ENCODE measurements at regions not wholly inside any gene's neighbourhood (a gene's known extent, or its start where the extent isn't known, plus 50 kb on each side); places are given as distances from the start of the nearest gene placed in this dataset.

DNA sequence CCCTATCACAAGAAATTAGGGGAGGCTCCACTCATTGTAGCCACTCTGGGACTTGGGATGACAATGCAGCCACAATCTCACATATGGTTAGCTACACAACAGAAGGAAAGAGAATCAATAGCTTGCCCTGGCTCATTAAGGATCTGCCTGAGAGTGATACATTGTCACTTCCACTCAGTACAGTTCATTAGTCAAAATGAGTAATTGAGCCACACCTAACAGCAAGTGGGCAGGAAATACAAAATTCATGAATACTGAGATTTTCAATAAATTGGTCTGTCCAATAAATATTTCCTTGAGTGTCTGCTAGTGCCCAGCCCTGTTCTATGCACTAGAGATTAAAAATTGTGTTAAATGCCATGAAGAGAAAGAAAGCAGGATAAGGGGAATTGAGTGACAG, 231.3 kb upstream of the NR4A3 start:
- DNase-seq (ENCODE audit: low spot score): no peak
- Mint-ChIP-seq H3K27me3 (ENCODE audit: low read depth) (no peaks in the 10 kb centered on the region), H3K27ac (ENCODE audit: unreplicated experiment) (no peak overlapping the region), H3K36me3 (ENCODE audit: low read depth) (no peaks in the 10 kb centered on the region), H3K4me3 (ENCODE audit: unreplicated experiment) (no peak overlapping the region), H3K4me1 (ENCODE audit: low read depth) (no peaks in the 10 kb centered on the region), H3K9me3 (ENCODE audit: low read depth) (peaks cover 5% of the 10 kb centered on the region)
- TF ChIP-seq, protein P1, sequence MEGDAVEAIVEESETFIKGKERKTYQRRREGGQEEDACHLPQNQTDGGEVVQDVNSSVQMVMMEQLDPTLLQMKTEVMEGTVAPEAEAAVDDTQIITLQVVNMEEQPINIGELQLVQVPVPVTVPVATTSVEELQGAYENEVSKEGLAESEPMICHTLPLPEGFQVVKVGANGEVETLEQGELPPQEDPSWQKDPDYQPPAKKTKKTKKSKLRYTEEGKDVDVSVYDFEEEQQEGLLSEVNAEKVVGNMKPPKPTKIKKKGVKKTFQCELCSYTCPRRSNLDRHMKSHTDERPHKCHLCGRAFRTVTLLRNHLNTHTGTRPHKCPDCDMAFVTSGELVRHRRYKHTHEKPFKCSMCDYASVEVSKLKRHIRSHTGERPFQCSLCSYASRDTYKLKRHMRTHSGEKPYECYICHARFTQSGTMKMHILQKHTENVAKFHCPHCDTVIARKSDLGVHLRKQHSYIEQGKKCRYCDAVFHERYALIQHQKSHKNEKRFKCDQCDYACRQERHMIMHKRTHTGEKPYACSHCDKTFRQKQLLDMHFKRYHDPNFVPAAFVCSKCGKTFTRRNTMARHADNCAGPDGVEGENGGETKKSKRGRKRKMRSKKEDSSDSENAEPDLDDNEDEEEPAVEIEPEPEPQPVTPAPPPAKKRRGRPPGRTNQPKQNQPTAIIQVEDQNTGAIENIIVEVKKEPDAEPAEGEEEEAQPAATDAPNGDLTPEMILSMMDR (IDR thresholded peaks at IDR 0.05): no peak

DNA sequence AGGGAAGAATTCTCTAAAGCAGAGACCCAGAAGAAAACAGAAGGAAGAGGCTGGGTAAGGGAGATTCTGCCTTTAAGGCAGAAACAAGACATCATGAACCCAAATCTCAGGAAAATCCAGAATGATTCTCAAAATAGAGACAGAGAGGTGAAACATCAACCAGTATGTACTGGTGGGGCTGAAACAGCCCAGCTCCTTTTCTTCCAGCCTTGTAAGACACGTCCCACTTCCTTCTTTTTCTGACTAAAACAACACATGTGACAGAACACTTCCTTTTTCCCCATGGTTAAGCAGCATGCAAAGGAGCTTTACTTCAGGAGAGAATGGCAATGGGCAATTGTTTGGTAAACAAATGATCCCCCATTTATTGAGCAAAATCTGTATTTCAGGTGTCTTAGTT, 230.8 kb upstream of the NR4A3 start:
- Mint-ChIP-seq H3K4me3 (ENCODE audit: unreplicated experiment) (no peak overlapping the region), H3K36me3 (ENCODE audit: low read depth) (no peaks in the 10 kb centered on the region)

DNA sequence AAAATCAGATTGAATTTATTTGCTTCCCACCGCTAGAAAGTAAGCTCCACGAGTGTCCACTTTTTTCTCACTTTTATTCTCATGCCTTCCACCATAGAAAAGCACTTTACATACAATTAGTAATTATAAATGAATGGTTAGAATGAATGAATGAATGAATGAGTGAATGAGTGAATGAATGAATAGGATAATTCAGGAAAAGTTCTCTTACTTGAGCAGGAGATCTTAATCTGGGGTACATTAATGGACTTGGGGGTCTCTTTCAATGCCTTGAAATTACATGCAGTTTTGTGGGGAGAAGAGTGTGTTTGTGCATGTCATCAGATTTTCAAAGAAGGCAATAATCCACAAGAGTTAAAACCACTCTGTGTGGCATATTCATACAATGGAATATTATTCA, 229.9 kb upstream of the NR4A3 start:
- no peaks in the 10 kb centered on the region for H3K36me3 Mint-ChIP-seq (ENCODE audit: low read depth)
- H3K4me3 Mint-ChIP-seq (ENCODE audit: unreplicated experiment): no peak overlapping the region

More for the DNA sequence above, 230.8 kb upstream of the NR4A3 start:
- TF ChIP-seq, protein P1 (IDR thresholded peaks at IDR 0.05): no peak
- no peak for DNase-seq (ENCODE audit: low spot score)
- no peak overlapping the region for H3K27ac Mint-ChIP-seq (ENCODE audit: unreplicated experiment)
- no peaks in the 10 kb centered on the region for H3K4me1 Mint-ChIP-seq (ENCODE audit: low read depth)
- H3K9me3 Mint-ChIP-seq (ENCODE audit: low read depth): peaks cover 5% of the 10 kb centered on the region
- no peaks in the 10 kb centered on the region for H3K27me3 Mint-ChIP-seq (ENCODE audit: low read depth)

DNA sequence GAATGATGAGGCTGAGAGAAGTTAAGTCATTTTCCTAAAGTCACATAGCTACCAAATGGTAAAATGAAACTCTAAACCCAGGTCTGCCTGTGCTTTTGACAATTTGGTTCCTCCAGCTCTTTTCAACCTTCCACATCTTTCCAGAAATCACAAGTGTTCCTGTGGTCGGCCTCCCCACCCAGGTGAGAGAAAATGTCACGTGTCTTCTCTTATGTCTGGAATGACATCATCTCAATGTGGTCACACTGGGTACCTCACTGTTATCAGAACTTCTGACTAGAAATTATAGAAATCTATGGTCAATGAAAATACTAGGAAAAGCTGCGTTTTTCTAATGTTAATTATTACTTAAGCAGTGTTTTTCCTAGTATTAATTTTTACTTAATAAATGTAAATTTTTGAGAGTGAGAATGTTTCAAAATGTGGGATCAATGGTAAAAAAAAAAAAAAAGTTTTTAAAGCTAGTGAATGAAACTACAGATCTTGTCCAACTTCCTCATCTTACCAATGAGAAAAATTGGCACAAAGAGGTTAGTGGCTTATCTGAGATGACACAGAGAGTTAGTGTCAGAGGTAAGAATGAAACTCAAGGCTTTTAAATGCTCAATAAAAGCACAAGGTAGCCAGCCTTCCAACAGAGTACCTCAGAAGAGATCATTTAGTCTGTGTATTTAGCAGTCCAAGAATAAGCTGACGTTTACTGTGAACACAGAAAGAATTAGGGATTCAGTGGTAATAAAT, 228.7 kb upstream of the NR4A3 start:
- Mint-ChIP-seq H3K27me3 (ENCODE audit: low read depth) (peaks cover 2% of the 10 kb centered on the region), H3K27ac (ENCODE audit: unreplicated experiment) (no peak overlapping the region), H3K4me3 (ENCODE audit: unreplicated experiment) (no peak overlapping the region)

More for the DNA sequence above, 229.9 kb upstream of the NR4A3 start:
- TF ChIP-seq, protein P1 (IDR thresholded peaks at IDR 0.05): no peak
- Mint-ChIP-seq H3K27ac (ENCODE audit: unreplicated experiment) (no peak overlapping the region), H3K27me3 (ENCODE audit: low read depth) (no peaks in the 10 kb centered on the region), H3K9me3 (ENCODE audit: low read depth) (peaks cover 5% of the 10 kb centered on the region), H3K4me1 (ENCODE audit: low read depth) (no peaks in the 10 kb centered on the region)
- no peak for DNase-seq (ENCODE audit: low spot score)

DNA sequence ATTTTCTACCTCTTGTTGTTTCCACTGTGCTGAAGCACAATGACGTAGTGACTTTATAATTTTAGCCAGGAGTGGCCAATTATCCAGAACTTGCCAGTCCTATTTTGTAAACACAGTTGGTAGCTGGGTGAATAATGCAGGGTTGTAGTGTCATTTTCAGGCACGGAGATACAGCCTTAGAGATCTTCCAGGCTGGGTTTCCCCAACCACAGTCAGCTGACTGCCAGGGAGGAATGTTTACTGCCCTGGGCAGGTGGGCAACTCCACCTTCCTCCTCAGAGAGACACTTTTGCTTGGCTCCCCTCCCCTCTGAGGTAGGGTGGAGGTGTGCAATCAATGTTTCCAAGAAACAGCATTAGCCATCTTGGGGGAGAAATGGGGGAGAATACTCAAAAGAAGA, 228.1 kb upstream of the NR4A3 start:
- peaks cover 5% of the 10 kb centered on the region for H3K9me3 Mint-ChIP-seq (ENCODE audit: low read depth)
- peaks cover 2% of the 10 kb centered on the region for H3K27me3 Mint-ChIP-seq (ENCODE audit: low read depth)
- DNase-seq (ENCODE audit: low spot score): no peak
- TF ChIP-seq, protein P1 (IDR thresholded peaks at IDR 0.05): no peak
- H3K27ac Mint-ChIP-seq (ENCODE audit: unreplicated experiment): no peak overlapping the region
- H3K4me3 Mint-ChIP-seq (ENCODE audit: unreplicated experiment): no peak overlapping the region
- H3K36me3 Mint-ChIP-seq (ENCODE audit: low read depth): no peaks in the 10 kb centered on the region
- no peaks in the 10 kb centered on the region for H3K4me1 Mint-ChIP-seq (ENCODE audit: low read depth)

More for the DNA sequence above, 228.7 kb upstream of the NR4A3 start:
- H3K9me3 Mint-ChIP-seq (ENCODE audit: low read depth): peaks cover 5% of the 10 kb centered on the region
- no peaks in the 10 kb centered on the region for H3K36me3 Mint-ChIP-seq (ENCODE audit: low read depth)
- DNase-seq (ENCODE audit: low spot score): no peak
- TF ChIP-seq, protein P1 (IDR thresholded peaks at IDR 0.05): no peak
- no peaks in the 10 kb centered on the region for H3K4me1 Mint-ChIP-seq (ENCODE audit: low read depth)

Data from chondrocyte (in vitro differentiated cells).